Stimulated activated CD8-positive, alpha-beta memory T cell treated with anti-CD3 and anti-CD28 coated beads, Interleukin-12 subunit alpha, Interleukin-12 subunit beta, amount 100 ng/mL, for 24 hours (primary cell): ENCODE measurements at regions not wholly inside any gene's neighbourhood (a gene's known extent, or its start where the extent isn't known, plus 50 kb on each side); places are given as distances from the start of the nearest gene placed in this dataset.
"Not testable (repeated sequence)": the region's sequence is repeated elsewhere in the genome, so short reads cannot be mapped to it uniquely, and the experiment has no call there.

Source experiments
- DNase-seq: peaks from one replicate; pipeline ENCODE4 v3.0.0-alpha.2; 2020; ENCODE audit errors: extremely low read depth

GRCh38 chr15:58357529-58358476 lies 74.0 kb upstream of the LIPC start:
- DNase-seq = no peak

DNA sequence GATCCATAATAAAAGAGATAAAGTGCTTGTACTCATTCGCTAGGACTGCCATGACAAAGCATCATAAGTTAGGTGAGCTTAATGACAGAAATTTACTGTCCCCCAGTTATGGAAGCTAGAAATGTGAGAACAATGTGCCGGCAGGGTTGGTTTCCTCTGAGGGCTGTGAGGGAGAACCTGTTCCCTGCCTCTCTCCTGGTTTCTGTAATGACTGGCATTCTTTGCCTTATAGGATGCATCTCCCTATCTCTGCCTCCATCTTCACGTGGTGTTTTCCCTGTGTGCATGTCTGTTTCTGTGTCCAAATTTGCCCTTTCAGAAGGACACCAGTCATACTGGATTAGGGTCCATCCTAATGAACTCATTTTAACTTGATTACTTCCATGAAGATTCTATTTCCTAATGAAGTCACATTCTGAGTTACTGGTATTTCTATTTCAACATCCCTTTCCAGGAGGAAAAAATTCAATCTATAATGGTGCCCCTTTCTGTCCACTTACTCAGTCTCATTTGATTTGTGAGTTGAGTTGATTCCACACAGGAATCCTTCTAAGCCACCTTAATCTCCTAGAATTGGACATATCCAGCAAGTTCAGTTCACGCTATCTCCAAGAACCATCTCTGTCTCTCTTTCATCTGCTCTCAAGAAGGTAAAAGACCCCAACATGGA lies 71.2 kb upstream of the LIPC start:
- DNase-seq = no peak

- no peak for DNase-seq
Measured at GRCh38 chr15:58361273-58361759, 70.5 kb upstream of the LIPC start.

DNA sequence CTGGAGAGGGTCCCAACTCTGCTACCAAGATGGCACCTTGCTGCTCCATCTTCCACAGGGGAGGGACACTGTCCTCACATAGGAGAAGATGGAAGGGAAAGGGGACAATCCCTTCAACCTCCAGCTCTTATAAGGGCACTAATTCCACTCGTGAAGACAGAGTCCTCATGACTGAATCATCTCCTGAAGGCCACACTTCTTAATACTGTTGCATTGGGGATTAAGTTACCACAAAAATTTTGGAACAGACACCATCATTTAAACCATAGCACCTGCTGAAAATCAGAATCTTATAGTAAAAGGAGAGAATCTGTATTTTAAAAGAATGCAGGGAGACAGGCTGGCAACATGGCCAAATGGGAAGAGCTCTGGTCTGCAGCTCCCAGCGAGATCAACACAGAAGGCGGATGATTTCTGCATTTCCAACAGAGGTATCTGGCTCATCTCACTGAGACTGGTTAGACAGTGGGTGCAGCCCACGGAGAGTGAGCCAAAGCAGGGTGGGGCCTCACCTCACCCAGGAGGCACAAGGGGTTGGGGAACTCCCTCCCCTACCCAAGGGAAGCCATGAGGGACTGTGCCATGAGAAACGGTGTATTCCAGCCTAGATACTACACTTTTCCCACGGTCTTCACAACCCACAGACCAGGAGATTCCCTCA lies 69.4 kb upstream of the LIPC start:
- DNase-seq = no peak

- DNase-seq = not testable (repeated sequence)
Measured at GRCh38 chr15:58363118-58363517, 68.7 kb upstream of the LIPC start.

DNA sequence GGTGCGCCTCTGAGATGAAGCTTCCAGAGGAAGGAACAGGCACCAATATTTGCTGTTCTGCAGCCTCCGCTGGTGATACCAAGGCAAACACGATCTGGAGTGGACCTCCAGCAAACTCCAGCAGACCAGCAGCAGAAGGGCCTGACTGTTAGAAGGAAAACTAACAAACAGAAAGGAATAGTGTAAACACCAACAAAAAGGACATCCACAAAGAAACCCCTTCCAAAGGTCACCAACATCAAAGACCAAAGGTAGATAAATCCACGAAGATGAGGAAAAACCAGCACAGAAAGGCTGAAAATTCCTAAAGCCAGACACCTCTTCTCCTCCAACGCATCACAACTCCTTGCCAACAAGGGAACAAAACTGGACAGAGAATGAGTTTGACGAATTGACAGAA lies 68.1 kb upstream of the LIPC start:
- not testable (repeated sequence) for DNase-seq

- not testable (repeated sequence) for DNase-seq
Measured at GRCh38 chr15:58365098-58365497, 66.7 kb upstream of the LIPC start.

- DNase-seq = no peak
Measured at GRCh38 chr15:58369261-58369701, 62.5 kb upstream of the LIPC start.

- DNase-seq = no peak
Measured at GRCh38 chr15:58369956-58370355, 61.8 kb upstream of the LIPC start.

DNA sequence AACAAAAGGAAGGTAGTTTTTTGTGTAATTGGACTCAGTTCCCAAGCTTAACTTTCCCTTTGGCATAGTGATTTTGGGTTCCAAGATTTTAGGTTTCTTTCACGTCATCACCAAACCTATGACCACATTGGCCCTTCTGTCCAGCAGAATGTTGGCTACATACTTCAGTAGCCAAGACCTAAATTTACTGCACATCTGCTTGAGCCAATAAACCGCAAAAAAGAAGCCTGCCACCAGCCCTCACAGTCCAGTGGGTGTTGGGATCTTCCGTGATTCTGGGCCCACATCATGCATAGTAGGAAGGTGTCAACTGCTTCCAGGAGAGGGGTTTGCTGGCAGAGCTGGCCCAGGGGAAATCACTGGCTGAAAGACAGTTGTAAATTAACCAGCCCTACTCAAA lies 57.6 kb upstream of the LIPC start:
- no peak for DNase-seq

- no peak for DNase-seq
Measured at GRCh38 chr15:58377193-58377592, 54.6 kb upstream of the LIPC start.

- DNase-seq = no peak
Measured at GRCh38 chr15:58378241-58379085, 53.3 kb upstream of the LIPC start.

GRCh38 chr15:58379454-58379853 lies 52.3 kb upstream of the LIPC start:
- not testable (repeated sequence) for DNase-seq

- DNase-seq = no peak
Measured at GRCh38 chr15:58380280-58380945, 51.4 kb upstream of the LIPC start.

DNA sequence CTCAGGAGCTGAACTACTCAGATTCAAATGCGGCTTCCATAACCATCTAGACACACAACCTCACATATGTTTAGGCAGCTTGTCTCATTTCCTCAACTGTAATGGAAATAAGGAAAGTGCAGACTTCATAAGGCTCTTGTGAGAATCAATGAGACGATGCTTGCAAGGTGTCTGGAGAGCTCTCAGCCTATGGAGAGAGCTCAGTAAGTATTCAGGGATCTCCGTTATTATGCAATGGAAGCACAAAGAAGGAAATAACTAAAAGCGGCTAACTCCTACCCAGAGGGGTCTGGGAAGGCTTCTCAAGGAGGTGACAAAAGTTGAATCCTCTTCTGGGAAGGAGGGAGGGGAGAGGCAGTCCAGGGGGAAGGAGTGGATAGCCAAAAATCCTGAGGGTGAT lies 50.1 kb upstream of the LIPC start:
- DNase-seq = no peak
